ENCODE measurements at regions not wholly inside any gene's neighbourhood (a gene's known extent, or its start where the extent isn't known, plus 50 kb on each side); places are given as distances from the start of the nearest gene placed in this dataset.

DNA sequence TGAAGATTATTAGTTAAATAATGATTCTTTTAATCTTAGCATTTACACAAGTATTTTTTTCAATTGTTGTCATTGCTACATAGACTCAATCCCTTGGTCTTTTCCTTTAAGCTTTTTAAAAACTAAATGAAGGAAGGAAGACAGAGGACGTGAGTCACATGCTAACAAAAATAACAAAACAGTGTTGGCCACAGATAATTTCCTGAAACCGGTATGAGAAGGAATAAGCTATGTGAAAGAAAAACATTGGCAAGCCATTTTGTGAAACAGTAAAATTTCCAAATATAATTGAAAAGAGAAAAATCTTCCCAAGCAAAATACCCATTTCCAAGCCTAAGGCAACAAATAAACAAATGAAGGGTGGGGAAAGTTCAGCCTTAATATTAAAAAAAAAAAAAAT lies 223.0 kb downstream of the AHR start:
- TF ChIP-seq, protein P1, sequence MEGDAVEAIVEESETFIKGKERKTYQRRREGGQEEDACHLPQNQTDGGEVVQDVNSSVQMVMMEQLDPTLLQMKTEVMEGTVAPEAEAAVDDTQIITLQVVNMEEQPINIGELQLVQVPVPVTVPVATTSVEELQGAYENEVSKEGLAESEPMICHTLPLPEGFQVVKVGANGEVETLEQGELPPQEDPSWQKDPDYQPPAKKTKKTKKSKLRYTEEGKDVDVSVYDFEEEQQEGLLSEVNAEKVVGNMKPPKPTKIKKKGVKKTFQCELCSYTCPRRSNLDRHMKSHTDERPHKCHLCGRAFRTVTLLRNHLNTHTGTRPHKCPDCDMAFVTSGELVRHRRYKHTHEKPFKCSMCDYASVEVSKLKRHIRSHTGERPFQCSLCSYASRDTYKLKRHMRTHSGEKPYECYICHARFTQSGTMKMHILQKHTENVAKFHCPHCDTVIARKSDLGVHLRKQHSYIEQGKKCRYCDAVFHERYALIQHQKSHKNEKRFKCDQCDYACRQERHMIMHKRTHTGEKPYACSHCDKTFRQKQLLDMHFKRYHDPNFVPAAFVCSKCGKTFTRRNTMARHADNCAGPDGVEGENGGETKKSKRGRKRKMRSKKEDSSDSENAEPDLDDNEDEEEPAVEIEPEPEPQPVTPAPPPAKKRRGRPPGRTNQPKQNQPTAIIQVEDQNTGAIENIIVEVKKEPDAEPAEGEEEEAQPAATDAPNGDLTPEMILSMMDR (IDR thresholded peaks at IDR 0.05) = no peak
- TF ChIP-seq POLR2A (IDR thresholded peaks at IDR 0.05) = no peak
